Suprapubic skin (tissue), 4 donors: ENCODE measurements at regions not wholly inside any gene's neighbourhood (a gene's known extent, or its start where the extent isn't known, plus 50 kb on each side); places are given as distances from the start of the nearest gene placed in this dataset.

ENCODE experiments used
- DNase-seq, 2 donors: peaks; one replicate each; pipeline ENCODE4 v3.0.0-alpha.2; 2019; ENCODE audit warnings: low spot score in 2 of 2
- H3K27ac ChIP-seq: fragments of 200-600 bp; sonication (generic); one replicate; pipeline ENCODE4 v1.5.1; 2019
- H3K27me3 ChIP-seq: fragments of 200-600 bp; sonication (generic); one replicate; pipeline ENCODE4 v1.5.1; 2019
- H3K36me3 ChIP-seq: fragments of 200-600 bp; sonication (generic); one replicate; pipeline ENCODE4 v1.5.1; 2019
- H3K4me1 ChIP-seq: fragments of 200-600 bp; sonication (generic); one replicate; pipeline ENCODE4 v1.5.1; 2019
- H3K4me3 ChIP-seq: fragments of 200-600 bp; sonication (generic); one replicate; pipeline ENCODE4 v1.5.1; 2019; ENCODE audit warnings: mild to moderate bottlenecking
- H3K9me3 ChIP-seq: fragments of 200-600 bp; sonication (generic); one replicate; pipeline ENCODE4 v1.5.1; 2019
- CTCF ChIP-seq, 2 donors: fragments of 200-600 bp in 1 of 2; fragments of 450-650 bp in 1 of 2; sonication (generic) in 1 of 2; IDR thresholded peaks; one replicate each; pipeline ENCODE4 v1.5.1; 2016 to 2019; ENCODE audit warnings: antibody characterized with exemption in 2 of 2, mild to moderate bottlenecking in 1 of 2, moderate library complexity in 1 of 2
- EP300 ChIP-seq: sonication (generic); formaldehyde crosslinking; IDR thresholded peaks from one replicate; pipeline ENCODE4 v1.6.1; 2017; ENCODE audit warnings: antibody characterized with exemption
- POLR2A ChIP-seq, 2 donors: fragments of 450-650 bp; IDR thresholded peaks; one replicate each; pipeline ENCODE4 v1.6.1; 2017; ENCODE audit warnings: antibody characterized with exemption in 2 of 2, mild to moderate bottlenecking in 2 of 2, moderate library complexity in 2 of 2
- POLR2AphosphoS5 ChIP-seq, 3 donors: sonication (generic); formaldehyde crosslinking; IDR thresholded peaks; one replicate each; pipeline ENCODE4 v1.6.1; 2017; ENCODE audit warnings: antibody characterized with exemption in 3 of 3
- WGBS: methylation state at CpG from one replicate; pipeline ENCODE4 v1.1.5; 2018; 5-methylcytosine and 5-hydroxymethylcytosine counted together

- H3K4me3 ChIP-seq = no peak overlapping the region
- TF ChIP-seq POLR2AphosphoS5 (IDR thresholded peaks at IDR 0.05) (no peak), POLR2A (IDR thresholded peaks at IDR 0.05) (no peak), EP300 (no peak), CTCF (IDR thresholded peaks at IDR 0.05) (no peak)
- 67% methylated on average over 1 of the region's 1 CpG for WGBS
- DNase-seq = no peak
- no peak overlapping the region for H3K27ac ChIP-seq
- no peaks in the 10 kb centered on the region for H3K36me3 ChIP-seq
- no peaks in the 10 kb centered on the region for H3K27me3 ChIP-seq
- H3K4me1 ChIP-seq = no peaks in the 10 kb centered on the region
- no peaks in the 10 kb centered on the region for H3K9me3 ChIP-seq
Observed at GRCh38 chr1:187234706-187235105, 406.0 kb downstream of the PLA2G4A start.

GRCh38 chr1:187236199-187236598, 407.4 kb downstream of the PLA2G4A start:
- H3K36me3 ChIP-seq = no peaks in the 10 kb centered on the region
- H3K4me1 ChIP-seq = no peaks in the 10 kb centered on the region
- no peak for TF ChIP-seq POLR2AphosphoS5 (IDR thresholded peaks at IDR 0.05)
- no peak for TF ChIP-seq CTCF (IDR thresholded peaks at IDR 0.05)
- no peaks in the 10 kb centered on the region for H3K9me3 ChIP-seq
- no peaks in the 10 kb centered on the region for H3K27me3 ChIP-seq
- no peak for DNase-seq
- 68% methylated on average over 2 of the region's 2 CpGs for WGBS
- H3K4me3 ChIP-seq = no peak overlapping the region
- H3K27ac ChIP-seq = no peak overlapping the region

- no peak for DNase-seq
- TF ChIP-seq POLR2AphosphoS5 (IDR thresholded peaks at IDR 0.05) = no peak
- no peak for TF ChIP-seq CTCF (IDR thresholded peaks at IDR 0.05)
- no peak for TF ChIP-seq POLR2A (IDR thresholded peaks at IDR 0.05)
- no peak overlapping the region for H3K4me3 ChIP-seq
- H3K4me1 ChIP-seq = no peaks in the 10 kb centered on the region
- no peaks in the 10 kb centered on the region for H3K27me3 ChIP-seq
- H3K9me3 ChIP-seq = no peaks in the 10 kb centered on the region
- no peak overlapping the region for H3K27ac ChIP-seq
- H3K36me3 ChIP-seq = no peaks in the 10 kb centered on the region
- WGBS = 63% methylated on average over 2 of the region's 2 CpGs
Observed at GRCh38 chr1:187236676-187237075, 407.9 kb downstream of the PLA2G4A start.

GRCh38 chr1:187237542-187237941, 408.8 kb downstream of the PLA2G4A start:
- 88% methylated on average over 3 of the region's 3 CpGs for WGBS

GRCh38 chr1:187241971-187242370, 413.2 kb downstream of the PLA2G4A start:
- H3K27me3 ChIP-seq = no peaks in the 10 kb centered on the region
- no peak for DNase-seq
- H3K4me1 ChIP-seq = no peaks in the 10 kb centered on the region
- H3K36me3 ChIP-seq = no peaks in the 10 kb centered on the region
- no peak for TF ChIP-seq POLR2A (IDR thresholded peaks at IDR 0.05)
- TF ChIP-seq EP300 = no peak
- H3K9me3 ChIP-seq = no peaks in the 10 kb centered on the region
- H3K27ac ChIP-seq = no peak overlapping the region
- no peak overlapping the region for H3K4me3 ChIP-seq

More at GRCh38 chr1:187237542-187237941, 408.8 kb downstream of the PLA2G4A start:
- Histone ChIP-seq H3K4me3 (no peak overlapping the region), H3K36me3 (no peaks in the 10 kb centered on the region), H3K27me3 (no peaks in the 10 kb centered on the region), H3K9me3 (no peaks in the 10 kb centered on the region), H3K27ac (no peak overlapping the region), H3K4me1 (no peaks in the 10 kb centered on the region)
- no peak for TF ChIP-seq CTCF (IDR thresholded peaks at IDR 0.05)
- TF ChIP-seq POLR2A (IDR thresholded peaks at IDR 0.05) = no peak
- no peak for TF ChIP-seq EP300
- no peak for TF ChIP-seq POLR2AphosphoS5 (IDR thresholded peaks at IDR 0.05)
- no peak for DNase-seq

- H3K9me3 ChIP-seq = no peaks in the 10 kb centered on the region
- no peak overlapping the region for H3K27ac ChIP-seq
- WGBS = 41% methylated on average over 4 of the region's 4 CpGs
- no peak overlapping the region for H3K4me3 ChIP-seq
- H3K4me1 ChIP-seq = no peaks in the 10 kb centered on the region
- no peaks in the 10 kb centered on the region for H3K27me3 ChIP-seq
- no peaks in the 10 kb centered on the region for H3K36me3 ChIP-seq
- TF ChIP-seq POLR2A (IDR thresholded peaks at IDR 0.05) = no peak
- no peak for TF ChIP-seq EP300
- TF ChIP-seq CTCF (IDR thresholded peaks at IDR 0.05) = no peak
- no peak for TF ChIP-seq POLR2AphosphoS5 (IDR thresholded peaks at IDR 0.05)
- DNase-seq = no peak
Observed at GRCh38 chr1:187244623-187245022, 415.9 kb downstream of the PLA2G4A start.
